ENCODE measurements at regions not wholly inside any gene's neighbourhood (a gene's known extent, or its start where the extent isn't known, plus 50 kb on each side); places are given as distances from the start of the nearest gene placed in this dataset.

GRCh38 chr4:26268246-26268645 is 52.6 kb upstream of the RBPJ start:
- Histone ChIP-seq H3K27me3 (ENCODE audit: insufficient read depth, poor library complexity, severe bottlenecking) (no peaks in the 10 kb centered on the region), H3K27ac (replicated peaks) (no peak overlapping the region; the same call in 1 of the 2 replicates), H3K4me3 (replicated peaks; ENCODE audit: insufficient read depth, low read length) (no peak overlapping the region)
- DNase-seq (ENCODE audit: low read depth in 1 of 2, low spot score in 1 of 2): no peak
- TF ChIP-seq GABPA (IDR thresholded peaks at IDR 0.05; ENCODE audit: low read depth): no peak
- TF ChIP-seq REST (IDR thresholded peaks at IDR 0.05; ENCODE audit: insufficient replicate concordance, low read depth): no peak
- TF ChIP-seq CTCF (IDR thresholded peaks at IDR 0.05; ENCODE audit: insufficient read depth, low read length): no peak
- TF ChIP-seq POLR2AphosphoS5 (IDR thresholded peaks at IDR 0.05; ENCODE audit: low read depth): no peak
- TF ChIP-seq SPI1 (IDR thresholded peaks at IDR 0.05; ENCODE audit: borderline replicate concordance, low read depth): no peak

- DNase-seq (ENCODE audit: low read depth in 1 of 2, low spot score in 1 of 2): no peak
- Histone ChIP-seq H3K27me3 (ENCODE audit: insufficient read depth, poor library complexity, severe bottlenecking) (no peaks in the 10 kb centered on the region), H3K27ac (replicated peaks) (0 out of 2 replicates have a peak overlapping the region, but pooled peaks have one; percentile 22), H3K4me3 (replicated peaks; ENCODE audit: insufficient read depth, low read length) (no peak overlapping the region)
- TF ChIP-seq SPI1 (IDR thresholded peaks at IDR 0.05; ENCODE audit: borderline replicate concordance, low read depth) (no peak), CTCF (IDR thresholded peaks at IDR 0.05; ENCODE audit: insufficient read depth, low read length) (no peak), POLR2AphosphoS5 (IDR thresholded peaks at IDR 0.05; ENCODE audit: low read depth) (no peak), GABPA (IDR thresholded peaks at IDR 0.05; ENCODE audit: low read depth) (no peak), REST (IDR thresholded peaks at IDR 0.05; ENCODE audit: insufficient replicate concordance, low read depth) (no peak)
Observed at GRCh38 chr4:26269038-26269437, 51.8 kb upstream of the RBPJ start.

Measured in HL-60 (cell line).